Middle frontal gyrus (tissue), 1 donor: ENCODE measurements at regions not wholly inside any gene's neighbourhood (a gene's known extent, or its start where the extent isn't known, plus 50 kb on each side); places are given as distances from the start of the nearest gene placed in this dataset.

Experiments
- DNase-seq: peaks from one replicate; pipeline ENCODE4 v3.0.0-alpha.2; 2015; ENCODE audit warnings: low spot score; ENCODE audit errors: extremely low spot score

- DNase-seq, result no peak
Measured at GRCh38 chr11:112778877-112779266, 182.3 kb upstream of the NCAM1 start.

GRCh38 chr11:112780351-112781087 lies 180.7 kb upstream of the NCAM1 start:
- DNase-seq, result no peak

GRCh38 chr11:112783945-112784322 lies 177.3 kb upstream of the NCAM1 start:
- no peak for DNase-seq

- DNase-seq, result no peak
Measured at GRCh38 chr11:112784323-112785073, 176.7 kb upstream of the NCAM1 start.

- no peak for DNase-seq
Measured at GRCh38 chr11:112785149-112785548, 176.1 kb upstream of the NCAM1 start.

GRCh38 chr11:112785719-112786118 lies 175.5 kb upstream of the NCAM1 start:
- no peak for DNase-seq

GRCh38 chr11:112786196-112786595 lies 175.0 kb upstream of the NCAM1 start:
- DNase-seq, result no peak

- DNase-seq, result no peak
Measured at GRCh38 chr11:112786886-112787530, 174.2 kb upstream of the NCAM1 start.

GRCh38 chr11:112789481-112789880 lies 171.7 kb upstream of the NCAM1 start:
- no peak for DNase-seq

GRCh38 chr11:112790286-112790685 lies 170.9 kb upstream of the NCAM1 start:
- DNase-seq, result no peak

- DNase-seq, result no peak
Measured at GRCh38 chr11:112792070-112792469, 169.2 kb upstream of the NCAM1 start.

- DNase-seq, result no peak
Measured at GRCh38 chr11:112793416-112793815, 167.8 kb upstream of the NCAM1 start.

GRCh38 chr11:112794331-112794846 lies 166.8 kb upstream of the NCAM1 start:
- no peak for DNase-seq

GRCh38 chr11:112795142-112795815 lies 165.9 kb upstream of the NCAM1 start:
- no peak for DNase-seq

- DNase-seq, result no peak
Measured at GRCh38 chr11:112795911-112796649, 165.1 kb upstream of the NCAM1 start.

GRCh38 chr11:112797092-112797491 lies 164.1 kb upstream of the NCAM1 start:
- no peak for DNase-seq

- no peak for DNase-seq
Measured at GRCh38 chr11:112797648-112798293, 163.4 kb upstream of the NCAM1 start.

GRCh38 chr11:112801025-112801816 lies 160.0 kb upstream of the NCAM1 start:
- no peak for DNase-seq

GRCh38 chr11:112801817-112802088 lies 159.5 kb upstream of the NCAM1 start:
- no peak for DNase-seq

- no peak for DNase-seq
Measured at GRCh38 chr11:112805658-112806057, 155.6 kb upstream of the NCAM1 start.
